NCI-H2227 (cell line): ENCODE measurements at regions not wholly inside any gene's neighbourhood (a gene's known extent, or its start where the extent isn't known, plus 50 kb on each side); places are given as distances from the start of the nearest gene placed in this dataset.

Source experiments
- DNase-seq: peaks from one replicate; lab custom pipeline; 2025; ENCODE audit not compliant: unreplicated experiment; lab: John Stamatoyannopoulos, UW

- no peak for DNase-seq
Observed at GRCh38 chr6:1201547-1202200, 110.2 kb upstream of the FOXQ1 start.

- DNase-seq, result no peak
Observed at GRCh38 chr6:1200409-1201101, 111.3 kb upstream of the FOXQ1 start.

- no peak for DNase-seq
Observed at GRCh38 chr6:1200081-1200408, 111.9 kb upstream of the FOXQ1 start.

GRCh38 chr6:1197309-1197708 lies 114.6 kb upstream of the FOXQ1 start:
- DNase-seq, result no peak

GRCh38 chr6:1191141-1191630 lies 120.7 kb upstream of the FOXQ1 start:
- no peak for DNase-seq

- DNase-seq, result no peak
Observed at GRCh38 chr6:1190366-1190765, 121.5 kb upstream of the FOXQ1 start.

GRCh38 chr6:1188199-1188598 lies 123.7 kb upstream of the FOXQ1 start:
- no peak for DNase-seq

GRCh38 chr6:1187293-1188131 lies 124.4 kb upstream of the FOXQ1 start:
- DNase-seq, result no peak

- no peak for DNase-seq
Observed at GRCh38 chr6:1184318-1184717, 127.6 kb upstream of the FOXQ1 start.

- no peak for DNase-seq
Observed at GRCh38 chr6:1182722-1183521, 129.0 kb upstream of the FOXQ1 start.

GRCh38 chr6:1181939-1182605 lies 129.8 kb upstream of the FOXQ1 start:
- DNase-seq, result no peak

- DNase-seq, result no peak
Observed at GRCh38 chr6:1179571-1180459, 132.1 kb upstream of the FOXQ1 start.

- DNase-seq, result no peak
Observed at GRCh38 chr6:1178590-1178989, 133.3 kb upstream of the FOXQ1 start.

- DNase-seq, result no peak
Observed at GRCh38 chr6:1176567-1176966, 135.3 kb upstream of the FOXQ1 start.

- no peak for DNase-seq
Observed at GRCh38 chr6:1175877-1176276, 136.0 kb upstream of the FOXQ1 start.

- no peak for DNase-seq
Observed at GRCh38 chr6:1170794-1171193, 141.1 kb upstream of the FOXQ1 start.

GRCh38 chr6:1164600-1164999 lies 147.3 kb upstream of the FOXQ1 start:
- DNase-seq, result no peak

GRCh38 chr6:1163501-1163900 lies 148.4 kb upstream of the FOXQ1 start:
- DNase-seq, result no peak
